HL-60 (cell line): ENCODE measurements at regions not wholly inside any gene's neighbourhood (a gene's known extent, or its start where the extent isn't known, plus 50 kb on each side); places are given as distances from the start of the nearest gene placed in this dataset.

ENCODE experiments used
- DNase-seq, 2 experiments: peaks; one replicate each; pipeline ENCODE4 v3.0.0-alpha.2; 2010 to 2020; ENCODE audit warnings: low read depth in 1 of 2, low spot score in 1 of 2
- H3K27ac ChIP-seq: fragments of 250-450 bp; sonication (Bioruptor Pico); replicated peaks from 2 replicates; pipeline ENCODE4 v1.5.1; 2020; ENCODE audit warnings: mild to moderate bottlenecking, moderate library complexity
- H3K27me3 ChIP-seq: fragments of 250-450 bp; sonication (Bioruptor Pico); 2 replicates; pipeline ENCODE4 v1.5.1; 2021; ENCODE audit warnings: mild to moderate bottlenecking, moderate library complexity; ENCODE audit not compliant: insufficient read depth, poor library complexity, severe bottlenecking
- H3K4me3 ChIP-seq: replicated peaks from 2 replicates; pipeline ENCODE4 v1.5.1; 2011; ENCODE audit warnings: mild to moderate bottlenecking, control low read depth, low read length; ENCODE audit not compliant: insufficient read depth
- GABPA ChIP-seq: IDR thresholded peaks from 2 replicates; pipeline ENCODE4 v1.6.1; 2012; ENCODE audit warnings: low read depth
- POLR2AphosphoS5 ChIP-seq: IDR thresholded peaks from 2 replicates; pipeline ENCODE4 v1.6.1; 2012; ENCODE audit warnings: low read depth
- REST ChIP-seq: IDR thresholded peaks from 2 replicates; pipeline ENCODE4 v1.6.1; 2012; ENCODE audit warnings: low read depth; ENCODE audit not compliant: insufficient replicate concordance
- SPI1 ChIP-seq: IDR thresholded peaks from 2 replicates; pipeline ENCODE4 v1.6.1; 2012; ENCODE audit warnings: low read depth, mild to moderate bottlenecking, borderline replicate concordance
- TF ChIP-seq, protein P1 (sequence below): IDR thresholded peaks from one replicate; pipeline ENCODE4 v1.5.1; 2011; ENCODE audit warnings: low read length, control low read depth, inconsistent platforms; ENCODE audit not compliant: insufficient read depth

DNA sequence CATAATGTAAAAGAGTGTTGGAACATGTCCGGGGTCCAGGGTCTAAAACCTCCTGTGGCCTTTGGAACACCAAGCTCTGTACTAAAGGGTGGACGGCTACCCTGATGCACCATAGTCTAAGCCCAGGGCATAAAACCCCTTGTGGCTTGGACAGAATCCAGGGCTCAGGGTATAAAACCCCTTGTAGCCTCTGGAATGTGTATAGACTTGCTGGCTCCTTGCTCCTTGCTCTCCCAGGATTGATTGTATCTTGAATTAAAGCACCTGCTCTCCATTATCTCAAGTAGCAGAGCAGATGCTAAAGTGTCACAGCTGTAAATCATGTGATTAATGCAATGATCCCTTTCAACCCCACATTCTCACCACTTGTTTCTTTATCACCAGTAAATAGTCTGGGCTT is 556.5 kb downstream of the LRFN5 start:
- TF ChIP-seq SPI1 (no peak), GABPA (no peak), POLR2AphosphoS5 (no peak), REST (no peak)
- TF ChIP-seq, protein P1, sequence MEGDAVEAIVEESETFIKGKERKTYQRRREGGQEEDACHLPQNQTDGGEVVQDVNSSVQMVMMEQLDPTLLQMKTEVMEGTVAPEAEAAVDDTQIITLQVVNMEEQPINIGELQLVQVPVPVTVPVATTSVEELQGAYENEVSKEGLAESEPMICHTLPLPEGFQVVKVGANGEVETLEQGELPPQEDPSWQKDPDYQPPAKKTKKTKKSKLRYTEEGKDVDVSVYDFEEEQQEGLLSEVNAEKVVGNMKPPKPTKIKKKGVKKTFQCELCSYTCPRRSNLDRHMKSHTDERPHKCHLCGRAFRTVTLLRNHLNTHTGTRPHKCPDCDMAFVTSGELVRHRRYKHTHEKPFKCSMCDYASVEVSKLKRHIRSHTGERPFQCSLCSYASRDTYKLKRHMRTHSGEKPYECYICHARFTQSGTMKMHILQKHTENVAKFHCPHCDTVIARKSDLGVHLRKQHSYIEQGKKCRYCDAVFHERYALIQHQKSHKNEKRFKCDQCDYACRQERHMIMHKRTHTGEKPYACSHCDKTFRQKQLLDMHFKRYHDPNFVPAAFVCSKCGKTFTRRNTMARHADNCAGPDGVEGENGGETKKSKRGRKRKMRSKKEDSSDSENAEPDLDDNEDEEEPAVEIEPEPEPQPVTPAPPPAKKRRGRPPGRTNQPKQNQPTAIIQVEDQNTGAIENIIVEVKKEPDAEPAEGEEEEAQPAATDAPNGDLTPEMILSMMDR: no peak
- no peak for DNase-seq
- Histone ChIP-seq H3K27me3 (no peaks in the 10 kb centered on the region), H3K4me3 (no peak overlapping the region), H3K27ac (no peak overlapping the region)

DNA sequence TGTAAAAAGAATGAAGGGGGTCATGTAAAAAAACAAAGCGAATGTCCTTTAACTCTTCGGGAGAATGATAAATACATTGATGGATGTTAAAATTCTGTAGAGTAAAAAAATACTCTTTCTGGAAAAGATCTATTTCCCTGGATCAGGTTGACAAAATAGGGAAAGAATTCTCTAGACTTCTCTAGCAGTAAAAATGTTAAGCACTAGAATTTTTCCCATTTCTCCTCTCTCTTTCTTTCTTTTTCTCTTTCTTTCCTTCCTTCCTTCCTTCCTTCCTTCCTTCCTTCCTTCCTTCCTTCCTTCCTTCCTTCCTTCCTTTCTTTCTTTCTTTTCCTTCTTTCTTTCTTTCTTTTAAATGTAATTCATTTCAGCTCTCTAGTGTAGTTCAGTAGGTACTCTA is 552.5 kb downstream of the LRFN5 start:
- no peak overlapping the region for H3K27ac ChIP-seq
- TF ChIP-seq, protein P1: no peak
- TF ChIP-seq SPI1 (no peak), REST (no peak), GABPA (no peak), POLR2AphosphoS5 (no peak)
- H3K27me3 ChIP-seq: no peaks in the 10 kb centered on the region
- no peak overlapping the region for H3K4me3 ChIP-seq
- no peak for DNase-seq

- Histone ChIP-seq H3K27me3 (no peaks in the 10 kb centered on the region), H3K27ac (no peak overlapping the region), H3K4me3 (no peak overlapping the region)
- no peak for TF ChIP-seq POLR2AphosphoS5
- no peak for TF ChIP-seq SPI1
- TF ChIP-seq, protein P1: no peak
- no peak for TF ChIP-seq REST
- no peak for TF ChIP-seq GABPA
- DNase-seq: no peak
Measured at GRCh38 chr14:42149609-42150261, 543.1 kb downstream of the LRFN5 start.
